Neural progenitor cell (in vitro differentiated cells): ENCODE measurements at regions not wholly inside any gene's neighbourhood (a gene's known extent, or its start where the extent isn't known, plus 50 kb on each side); places are given as distances from the start of the nearest gene placed in this dataset.
A peak's percentile ranks its signal among the peaks of the same experiment; 100 is the strongest.

ENCODE experiments used
- DNase-seq: peaks from one replicate; pipeline ENCODE4 v3.0.0-alpha.2; 2016; ENCODE audit warnings: low spot score
- H2AFZ ChIP-seq: fragments of 200-600 bp; sonication (generic); replicated peaks from 2 replicates; pipeline ENCODE4 v1.6.1; 2016; ENCODE audit warnings: antibody characterized with exemption
- H3F3A ChIP-seq: fragments of 200-600 bp; sonication (generic); 2 replicates; pipeline ENCODE4 v1.6.1; 2016; ENCODE audit warnings: antibody characterized with exemption, low read depth
- H3K27ac ChIP-seq: fragments of 200-600 bp; sonication (generic); 2 replicates; pipeline ENCODE4 v1.5.1; 2016; ENCODE audit warnings: mild to moderate bottlenecking
- H3K27me3 ChIP-seq: fragments of 200-600 bp; sonication (generic); 2 replicates; pipeline ENCODE4 v1.6.1; 2016; ENCODE audit warnings: mild to moderate bottlenecking, moderate library complexity
- H3K36me3 ChIP-seq: fragments of 200-600 bp; sonication (generic); 2 replicates; pipeline ENCODE4 v1.5.1; 2016
- H3K4me1 ChIP-seq: fragments of 200-600 bp; sonication (generic); 2 replicates; pipeline ENCODE4 v1.6.1; 2016; ENCODE audit warnings: mixed run types
- H3K4me2 ChIP-seq: fragments of 200-600 bp; sonication (generic); 2 replicates; pipeline ENCODE4 v1.6.1; 2016
- H3K4me3 ChIP-seq: fragments of 200-600 bp; sonication (generic); 2 replicates; pipeline ENCODE4 v1.5.1; 2016
- H3K79me2 ChIP-seq: fragments of 200-600 bp; sonication (generic); 2 replicates; pipeline ENCODE4 v1.6.1; 2016; ENCODE audit warnings: low read depth
- H3K9ac ChIP-seq: fragments of 200-600 bp; sonication (generic); 2 replicates; pipeline ENCODE4 v1.6.1; 2016
- H3K9me3 ChIP-seq: fragments of 200-600 bp; sonication (generic); 2 replicates; pipeline ENCODE4 v1.5.1; 2016; ENCODE audit warnings: low read depth
- H4K20me1 ChIP-seq: fragments of 200-600 bp; sonication (generic); 2 replicates; pipeline ENCODE4 v1.6.1; 2016; ENCODE audit warnings: low read depth
- H3K27ac Mint-ChIP-seq: 3 replicates; pipeline ENCODE4 v1.8.0; 2021; ENCODE audit warnings: mixed read lengths
- H3K27me3 Mint-ChIP-seq: 2 replicates; pipeline ENCODE4 v1.8.0; 2022; ENCODE audit warnings: low read depth, mild to moderate bottlenecking, inconsistent platforms, moderate library complexity, mixed read lengths; ENCODE audit not compliant: insufficient read depth
- H3K36me3 Mint-ChIP-seq: 3 replicates; pipeline ENCODE4 v1.8.0; 2021; ENCODE audit warnings: mixed read lengths
- H3K4me1 Mint-ChIP-seq: 3 replicates; pipeline ENCODE4 v1.8.0; 2021; ENCODE audit warnings: mixed read lengths
- H3K4me3 Mint-ChIP-seq: 3 replicates; pipeline ENCODE4 v1.8.0; 2021; ENCODE audit warnings: mild to moderate bottlenecking, moderate library complexity, mixed read lengths
- H3K9me3 Mint-ChIP-seq: 3 replicates; pipeline ENCODE4 v1.8.0; 2020; ENCODE audit warnings: mixed read lengths
- EZH2 ChIP-seq: fragments of 200-600 bp; sonication (generic); IDR thresholded peaks from 2 replicates; pipeline ENCODE4 v1.6.1; 2017; ENCODE audit warnings: antibody characterized with exemption, mild to moderate bottlenecking, moderate library complexity
- EZH2phosphoT487 ChIP-seq: fragments of 200-600 bp; sonication (generic); IDR thresholded peaks from 2 replicates; pipeline ENCODE4 v1.6.1; 2017; ENCODE audit warnings: antibody characterized with exemption
- TF ChIP-seq, protein P1 (sequence below): fragments of 200-600 bp; sonication (generic); IDR thresholded peaks from 2 replicates; pipeline ENCODE4 v1.5.1; 2017; ENCODE audit warnings: antibody characterized with exemption, mild to moderate bottlenecking

DNA sequence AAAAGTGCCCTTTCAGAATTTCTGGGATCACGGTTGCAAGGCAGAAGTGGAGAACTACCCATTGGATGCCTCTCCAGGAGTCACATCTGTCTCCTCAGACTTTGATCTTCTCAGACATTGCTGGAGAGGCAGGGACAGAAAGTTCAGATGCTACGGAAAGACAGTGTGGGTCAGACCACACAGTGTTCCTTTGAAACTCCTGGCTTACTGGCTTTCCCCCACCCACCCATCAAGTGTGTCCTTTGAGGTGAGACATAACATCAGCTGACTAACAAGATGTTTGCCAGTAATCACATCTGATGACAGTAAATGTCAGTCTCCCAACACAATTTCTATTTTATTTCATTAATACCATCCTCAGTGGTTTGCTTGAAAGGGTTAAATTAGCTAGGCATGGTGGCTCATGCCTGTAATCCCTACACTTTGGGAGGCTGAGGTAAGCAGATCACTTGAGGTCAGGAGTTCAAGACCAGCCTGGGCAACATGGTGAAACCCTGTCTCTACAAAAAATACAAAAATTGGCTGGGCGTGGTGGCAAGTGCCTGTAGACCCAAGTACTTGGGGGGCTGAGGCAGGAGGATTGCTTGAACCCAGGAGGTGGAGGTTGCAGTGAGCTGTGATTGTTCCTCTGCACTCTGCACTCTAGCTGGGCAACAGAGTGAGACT, 67.2 kb upstream of the SNX9 start:
- H3K79me2 ChIP-seq = no peaks in the 10 kb centered on the region
- no peak overlapping the region for H3K4me3 ChIP-seq
- no peak overlapping the region for H3K4me3 Mint-ChIP-seq
- H3K9me3 ChIP-seq = no peaks in the 10 kb centered on the region
- peaks cover 4% of the 10 kb centered on the region for H3K36me3 Mint-ChIP-seq
- no peak for DNase-seq
- peaks cover 37% of the 10 kb centered on the region for H3K4me1 Mint-ChIP-seq
- peaks cover 7% of the 10 kb centered on the region for H3K27me3 Mint-ChIP-seq
- no peak overlapping the region for H3K9ac ChIP-seq
- peaks cover 33% of the 10 kb centered on the region for H3K9me3 Mint-ChIP-seq
- no peaks in the 10 kb centered on the region for H3K27me3 ChIP-seq
- H2AFZ ChIP-seq = no peak overlapping the region
- H3K27ac ChIP-seq = no peak overlapping the region
- H3K36me3 ChIP-seq = no peaks in the 10 kb centered on the region
- no peak overlapping the region for H3K4me2 ChIP-seq
- H4K20me1 ChIP-seq = no peaks in the 10 kb centered on the region
- TF ChIP-seq, protein P1, sequence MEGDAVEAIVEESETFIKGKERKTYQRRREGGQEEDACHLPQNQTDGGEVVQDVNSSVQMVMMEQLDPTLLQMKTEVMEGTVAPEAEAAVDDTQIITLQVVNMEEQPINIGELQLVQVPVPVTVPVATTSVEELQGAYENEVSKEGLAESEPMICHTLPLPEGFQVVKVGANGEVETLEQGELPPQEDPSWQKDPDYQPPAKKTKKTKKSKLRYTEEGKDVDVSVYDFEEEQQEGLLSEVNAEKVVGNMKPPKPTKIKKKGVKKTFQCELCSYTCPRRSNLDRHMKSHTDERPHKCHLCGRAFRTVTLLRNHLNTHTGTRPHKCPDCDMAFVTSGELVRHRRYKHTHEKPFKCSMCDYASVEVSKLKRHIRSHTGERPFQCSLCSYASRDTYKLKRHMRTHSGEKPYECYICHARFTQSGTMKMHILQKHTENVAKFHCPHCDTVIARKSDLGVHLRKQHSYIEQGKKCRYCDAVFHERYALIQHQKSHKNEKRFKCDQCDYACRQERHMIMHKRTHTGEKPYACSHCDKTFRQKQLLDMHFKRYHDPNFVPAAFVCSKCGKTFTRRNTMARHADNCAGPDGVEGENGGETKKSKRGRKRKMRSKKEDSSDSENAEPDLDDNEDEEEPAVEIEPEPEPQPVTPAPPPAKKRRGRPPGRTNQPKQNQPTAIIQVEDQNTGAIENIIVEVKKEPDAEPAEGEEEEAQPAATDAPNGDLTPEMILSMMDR = no peak
- H3F3A ChIP-seq = peaks cover 17% of the 10 kb centered on the region
- H3K4me1 ChIP-seq = peaks cover 7% of the 10 kb centered on the region
- H3K27ac Mint-ChIP-seq = peak overlapping the region; percentile 74

DNA sequence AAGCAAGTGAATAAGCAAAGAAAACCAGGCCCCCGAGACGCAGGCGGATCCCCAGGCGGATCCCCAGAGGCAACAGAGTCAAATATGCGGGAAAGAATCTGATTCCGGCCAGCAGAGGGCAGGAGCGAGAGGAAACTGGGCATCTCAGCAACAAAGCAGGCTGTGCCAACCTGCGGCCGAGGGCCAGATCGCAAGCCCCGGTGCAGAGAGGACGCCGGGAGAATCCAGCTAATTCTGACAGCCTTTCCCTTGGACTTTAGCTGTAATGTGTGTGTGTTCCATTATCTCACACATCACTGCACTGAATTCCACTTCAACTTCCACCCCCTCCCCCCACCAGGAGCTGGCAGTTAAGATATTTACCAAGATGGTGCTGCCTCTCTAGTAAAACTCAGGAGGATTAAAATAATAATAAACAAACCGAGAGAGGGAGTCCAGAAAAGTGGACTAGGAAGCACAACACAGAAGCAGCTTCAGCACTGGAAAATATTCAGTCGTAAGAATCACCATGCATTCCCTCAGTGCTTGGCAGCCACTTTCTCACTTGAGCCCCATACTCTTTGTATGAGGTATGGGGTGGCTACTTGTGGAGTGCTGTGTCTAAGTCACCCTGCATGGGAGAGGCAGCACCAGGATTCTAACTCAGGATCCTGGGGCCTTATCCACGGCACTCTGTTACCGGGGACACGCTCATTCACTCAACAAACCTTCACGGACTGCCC, 66.2 kb upstream of the SNX9 start:
- peak; percentile 87 for DNase-seq
- peaks cover 27% of the 10 kb centered on the region for H3K9me3 Mint-ChIP-seq
- Histone ChIP-seq H3K27me3 (no peaks in the 10 kb centered on the region), H3K9ac (no peak overlapping the region), H3K9me3 (no peaks in the 10 kb centered on the region), H3K4me1 (peaks cover 7% of the 10 kb centered on the region), H3K79me2 (no peaks in the 10 kb centered on the region), H4K20me1 (no peaks in the 10 kb centered on the region), H3K27ac (no peak overlapping the region), H3F3A (peaks cover 17% of the 10 kb centered on the region), H3K4me2 (no peak overlapping the region), H2AFZ (peak overlapping the region; percentile 87), H3K36me3 (no peaks in the 10 kb centered on the region), H3K4me3 (no peak overlapping the region)
- H3K36me3 Mint-ChIP-seq = peaks cover 4% of the 10 kb centered on the region
- peaks cover 10% of the 10 kb centered on the region for H3K27me3 Mint-ChIP-seq
- peak overlapping the region; percentile 61 for H3K4me3 Mint-ChIP-seq
- H3K4me1 Mint-ChIP-seq = peaks cover 46% of the 10 kb centered on the region
- TF ChIP-seq EZH2phosphoT487 (no peak), EZH2 (no peak)
- TF ChIP-seq, protein P1 = peak; percentile 81
- H3K27ac Mint-ChIP-seq = no peak overlapping the region

DNA sequence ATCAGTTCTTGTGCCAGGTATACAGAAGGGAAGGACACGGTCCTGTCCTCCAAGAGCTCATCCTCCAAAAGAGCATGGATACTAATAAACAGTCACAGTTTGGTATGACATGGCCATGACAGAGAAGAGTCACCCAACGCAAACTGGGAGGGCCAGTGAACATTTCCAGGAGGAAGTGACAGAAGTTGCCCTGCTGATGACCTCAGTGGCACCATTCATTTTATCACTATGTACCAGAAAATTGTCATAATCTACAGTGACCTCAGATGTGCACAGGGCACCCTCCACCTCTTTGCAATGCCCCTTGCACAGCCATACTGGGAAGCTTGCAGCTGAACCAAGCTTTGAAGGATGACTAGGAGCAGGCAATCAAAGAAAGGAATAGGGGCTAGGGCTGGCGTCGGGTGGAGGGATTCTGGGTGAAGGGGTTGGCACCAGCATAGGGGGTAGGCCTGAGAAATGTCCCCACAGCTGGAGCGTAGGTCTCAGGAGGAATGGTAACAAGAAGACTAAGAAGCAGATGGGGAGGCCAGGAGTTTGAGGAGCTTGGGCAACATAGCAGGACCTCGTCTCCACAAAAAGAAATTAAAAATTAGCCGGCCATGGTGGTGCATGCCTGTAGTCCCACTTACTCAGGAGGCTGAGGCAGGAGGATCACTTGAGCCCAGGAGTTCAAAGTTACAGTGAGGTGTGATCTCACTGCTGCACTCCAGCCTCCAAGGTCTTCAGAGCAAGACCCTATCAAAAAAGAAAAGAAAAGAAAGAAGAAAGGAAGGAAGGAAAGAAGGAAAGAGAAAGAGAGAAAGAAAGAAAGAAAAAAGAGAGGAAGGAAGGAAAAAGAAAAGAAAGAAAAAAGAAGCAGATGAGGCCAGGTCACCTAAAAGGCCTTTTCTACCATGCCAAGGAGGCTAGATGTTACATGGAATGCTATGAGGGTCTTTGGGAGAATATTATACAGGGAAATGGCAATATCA, 65.3 kb upstream of the SNX9 start:
- TF ChIP-seq EZH2phosphoT487 = no peak
- TF ChIP-seq EZH2 = no peak
- TF ChIP-seq, protein P1 = no peak
- Histone ChIP-seq H3K27ac (no peak overlapping the region), H3K4me2 (no peak overlapping the region), H2AFZ (no peak overlapping the region), H4K20me1 (no peaks in the 10 kb centered on the region), H3F3A (peaks cover 17% of the 10 kb centered on the region), H3K9ac (no peak overlapping the region), H3K9me3 (no peaks in the 10 kb centered on the region), H3K27me3 (no peaks in the 10 kb centered on the region), H3K36me3 (no peaks in the 10 kb centered on the region), H3K4me3 (no peak overlapping the region), H3K79me2 (no peaks in the 10 kb centered on the region), H3K4me1 (peaks cover 7% of the 10 kb centered on the region)
- no peak for DNase-seq
- no peak overlapping the region for H3K4me3 Mint-ChIP-seq
- H3K36me3 Mint-ChIP-seq = peaks cover 4% of the 10 kb centered on the region
- no peak overlapping the region for H3K27ac Mint-ChIP-seq
- H3K9me3 Mint-ChIP-seq = peaks cover 22% of the 10 kb centered on the region
- peaks cover 46% of the 10 kb centered on the region for H3K4me1 Mint-ChIP-seq
- H3K27me3 Mint-ChIP-seq = peaks cover 10% of the 10 kb centered on the region
